GM10266 (cell line): ENCODE measurements at regions not wholly inside any gene's neighbourhood (a gene's known extent, or its start where the extent isn't known, plus 50 kb on each side); places are given as distances from the start of the nearest gene placed in this dataset.
"Not testable (repeated sequence)": the region's sequence is repeated elsewhere in the genome, so short reads cannot be mapped to it uniquely, and the experiment has no call there.

Experiments used
- DNase-seq: peaks from one replicate; pipeline ENCODE4 v3.0.0; 2012; ENCODE audit errors: extremely low spot score
- TF ChIP-seq, protein P1 (sequence below): IDR thresholded peaks from 2 replicates; pipeline ENCODE4 v1.5.1; 2012; ENCODE audit warnings: mild to moderate bottlenecking, low read depth; ENCODE audit not compliant: control insufficient read depth, insufficient read depth; ENCODE audit errors: missing control alignments

- TF ChIP-seq, protein P1, sequence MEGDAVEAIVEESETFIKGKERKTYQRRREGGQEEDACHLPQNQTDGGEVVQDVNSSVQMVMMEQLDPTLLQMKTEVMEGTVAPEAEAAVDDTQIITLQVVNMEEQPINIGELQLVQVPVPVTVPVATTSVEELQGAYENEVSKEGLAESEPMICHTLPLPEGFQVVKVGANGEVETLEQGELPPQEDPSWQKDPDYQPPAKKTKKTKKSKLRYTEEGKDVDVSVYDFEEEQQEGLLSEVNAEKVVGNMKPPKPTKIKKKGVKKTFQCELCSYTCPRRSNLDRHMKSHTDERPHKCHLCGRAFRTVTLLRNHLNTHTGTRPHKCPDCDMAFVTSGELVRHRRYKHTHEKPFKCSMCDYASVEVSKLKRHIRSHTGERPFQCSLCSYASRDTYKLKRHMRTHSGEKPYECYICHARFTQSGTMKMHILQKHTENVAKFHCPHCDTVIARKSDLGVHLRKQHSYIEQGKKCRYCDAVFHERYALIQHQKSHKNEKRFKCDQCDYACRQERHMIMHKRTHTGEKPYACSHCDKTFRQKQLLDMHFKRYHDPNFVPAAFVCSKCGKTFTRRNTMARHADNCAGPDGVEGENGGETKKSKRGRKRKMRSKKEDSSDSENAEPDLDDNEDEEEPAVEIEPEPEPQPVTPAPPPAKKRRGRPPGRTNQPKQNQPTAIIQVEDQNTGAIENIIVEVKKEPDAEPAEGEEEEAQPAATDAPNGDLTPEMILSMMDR = no peak
- DNase-seq = no peak
Observed at GRCh38 chr1:104100115-104100514, 350.4 kb downstream of the AMY1C start.

DNA sequence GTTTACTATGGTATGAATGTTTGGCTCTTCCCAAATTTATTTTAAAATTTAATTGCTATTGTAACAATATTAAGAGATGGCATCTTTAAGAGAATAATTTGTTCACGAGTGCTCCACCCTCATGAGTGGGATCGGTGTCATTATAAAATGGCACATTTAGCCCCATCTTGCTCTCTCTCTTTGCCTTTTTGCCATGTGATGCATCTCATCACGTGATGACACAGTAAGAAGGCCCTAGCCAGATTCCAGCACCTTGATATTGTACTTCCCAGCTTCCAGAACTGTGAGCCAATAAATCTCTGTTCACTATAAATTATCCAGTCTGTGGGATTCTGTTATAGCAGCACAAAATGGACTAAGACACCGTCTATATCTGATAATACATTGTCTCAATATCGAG lies 355.8 kb downstream of the AMY1C start:
- TF ChIP-seq, protein P1 = no peak
- DNase-seq = no peak

DNA sequence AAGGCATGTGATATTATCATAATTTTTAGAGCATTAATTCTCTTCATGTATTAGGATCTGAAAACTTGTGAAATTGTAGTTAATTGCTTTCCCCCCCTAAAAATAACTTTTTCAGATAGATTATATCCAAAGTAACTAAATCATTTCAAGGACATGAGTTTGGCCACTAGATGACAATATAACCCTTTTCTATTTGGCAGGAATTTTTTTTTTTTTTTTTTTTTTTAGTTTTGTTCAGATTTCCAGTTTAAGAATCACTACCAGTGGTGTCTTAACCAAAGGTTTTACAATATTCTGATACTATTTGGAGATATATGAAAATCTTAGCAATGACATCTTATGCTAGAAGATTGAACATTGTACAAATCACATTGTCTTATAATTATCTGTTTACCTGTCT lies 370.8 kb downstream of the AMY1C start:
- TF ChIP-seq, protein P1 = no peak
- no peak for DNase-seq

GRCh38 chr1:104121271-104121670 lies 371.6 kb downstream of the AMY1C start:
- no peak for DNase-seq
- TF ChIP-seq, protein P1 = no peak

DNA sequence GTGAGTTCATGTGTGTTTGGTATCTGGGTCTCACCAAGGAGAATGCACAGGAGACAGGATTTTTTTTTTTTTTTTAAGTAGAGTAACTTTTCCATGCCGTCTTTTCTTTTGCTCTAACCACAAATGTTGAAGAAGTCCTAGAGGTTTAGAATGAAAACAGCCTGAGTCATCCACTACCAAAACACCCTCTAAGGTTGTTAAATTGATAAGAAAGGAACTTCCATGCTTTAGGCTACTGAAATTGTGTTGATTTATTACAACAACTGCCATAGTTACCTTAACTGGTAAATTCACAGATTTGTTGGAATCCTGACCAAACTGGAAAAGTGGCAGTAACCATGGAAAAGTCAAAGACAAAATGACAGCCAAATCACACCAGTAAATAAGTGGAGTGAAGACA lies 375.6 kb downstream of the AMY1C start:
- TF ChIP-seq, protein P1 = no peak
- no peak for DNase-seq

DNA sequence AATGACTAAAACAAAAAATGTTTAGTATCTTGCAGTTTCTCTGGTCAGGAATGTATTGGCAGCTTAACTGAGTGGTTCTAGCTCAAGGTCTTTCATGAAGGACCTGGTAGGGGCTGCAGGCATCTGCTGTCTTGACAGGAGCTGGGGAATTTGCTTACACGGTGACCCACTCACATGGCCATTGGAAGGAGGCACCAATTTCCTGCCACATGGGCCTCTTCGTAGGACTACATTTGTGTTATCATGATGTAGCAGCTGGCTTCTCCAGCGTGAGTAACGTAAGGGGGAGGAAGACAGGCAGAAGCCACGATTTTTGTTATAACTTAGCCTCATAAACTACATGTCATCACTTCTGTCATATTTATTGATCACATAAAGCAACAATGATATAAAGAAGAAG lies 376.3 kb downstream of the AMY1C start:
- no peak for DNase-seq
- TF ChIP-seq, protein P1 = no peak

DNA sequence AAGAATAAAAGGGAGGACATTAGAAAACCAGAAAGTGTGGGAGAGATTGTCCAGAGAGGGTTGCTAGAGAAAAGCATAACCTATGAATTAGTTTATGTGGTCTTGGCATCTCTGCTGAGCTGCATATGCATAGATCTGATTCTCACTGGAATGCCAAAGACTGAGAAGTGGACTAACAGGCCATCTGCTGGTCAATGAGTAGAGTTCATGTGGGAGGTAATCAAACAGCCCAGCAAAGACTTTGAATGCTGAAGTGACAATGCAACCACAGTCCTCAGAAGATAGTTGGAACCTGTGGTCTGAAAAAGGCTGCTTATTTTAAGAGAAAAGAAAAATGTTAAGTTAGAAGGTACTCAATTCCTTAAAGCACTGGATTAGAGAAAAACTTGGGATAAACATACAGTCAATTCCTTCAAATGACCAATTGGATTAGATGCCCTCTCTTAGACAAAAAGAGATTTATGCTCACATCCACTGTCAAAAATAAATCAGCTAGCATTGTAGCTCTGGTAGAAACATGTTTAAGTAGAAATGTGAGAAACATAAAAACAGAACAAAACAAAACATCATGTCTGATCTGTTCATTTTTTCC lies 382.8 kb downstream of the AMY1C start:
- TF ChIP-seq, protein P1 = peak; percentile 40
- DNase-seq = peak; percentile 11

DNA sequence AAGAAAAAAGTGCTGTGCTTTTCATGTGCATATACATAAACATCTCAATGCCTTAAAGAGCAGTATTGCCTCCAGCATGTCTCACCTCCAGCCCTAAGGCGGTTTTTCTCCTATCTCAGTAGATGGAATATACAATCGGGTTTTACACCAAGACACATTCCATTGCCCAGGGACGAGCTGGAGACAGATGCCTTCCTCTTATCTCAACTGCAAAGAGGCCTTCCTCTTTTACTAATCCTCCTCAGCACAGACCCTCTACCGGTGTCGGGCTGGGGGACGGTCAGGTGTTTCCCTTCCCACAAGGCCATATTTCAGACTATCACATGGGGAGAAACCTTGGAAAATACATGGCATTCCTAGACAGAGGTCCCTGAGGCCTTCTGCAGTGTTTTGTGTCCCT lies 385.3 kb downstream of the AMY1C start:
- not testable (repeated sequence) for DNase-seq
